ENCODE measurements at regions not wholly inside any gene's neighbourhood (a gene's known extent, or its start where the extent isn't known, plus 50 kb on each side); places are given as distances from the start of the nearest gene placed in this dataset.

DNA sequence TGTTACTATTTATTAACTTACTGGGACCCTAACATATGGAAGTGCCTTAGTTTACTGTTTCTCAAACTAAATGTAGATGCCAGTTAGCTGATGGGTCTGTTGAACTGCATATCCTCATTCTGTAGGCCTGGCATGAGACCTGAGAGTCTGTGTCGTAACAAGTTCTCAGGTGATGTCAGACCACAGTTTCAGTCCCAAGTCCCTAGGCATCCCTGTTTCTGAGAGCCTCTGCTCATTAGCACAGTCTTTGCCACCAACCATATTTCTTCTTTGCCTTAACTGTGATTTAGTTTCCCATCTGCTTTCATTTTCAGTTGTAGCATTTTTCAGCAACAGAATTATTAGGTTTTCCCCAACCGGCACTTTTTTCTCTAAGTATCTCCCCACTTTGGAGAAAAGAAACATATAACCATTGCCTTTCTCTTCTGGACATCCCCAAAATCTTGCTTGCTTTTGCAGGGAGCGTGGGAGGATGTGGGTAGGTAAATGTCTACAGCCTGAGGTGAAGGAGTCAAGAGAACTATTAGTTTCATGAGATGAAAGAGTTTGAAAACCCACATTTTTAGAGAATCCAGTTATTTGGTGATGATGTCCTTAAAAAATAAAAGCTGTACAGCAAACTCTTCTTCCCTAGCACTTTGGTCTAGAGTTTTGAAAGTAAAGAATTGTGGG lies 74.6 kb downstream of the NUDT12 start:
- TF ChIP-seq POLR2A (IDR thresholded peaks at IDR 0.05; ENCODE audit: low read depth, low read length) = no peak
- no peak for TF ChIP-seq TAF1 (IDR thresholded peaks at IDR 0.05; ENCODE audit: low read depth, low read length)
- no peak for TF ChIP-seq POLR2AphosphoS5 (IDR thresholded peaks at IDR 0.05; ENCODE audit: low read depth, low read length)
- no peak for TF ChIP-seq SPI1 (IDR thresholded peaks at IDR 0.05; ENCODE audit: low read depth, low read length)
